ENCODE measurements at regions not wholly inside any gene's neighbourhood (a gene's known extent, or its start where the extent isn't known, plus 50 kb on each side); places are given as distances from the start of the nearest gene placed in this dataset.
"Not testable (repeated sequence)": the region's sequence is repeated elsewhere in the genome, so short reads cannot be mapped to it uniquely, and the experiment has no call there.

DNA sequence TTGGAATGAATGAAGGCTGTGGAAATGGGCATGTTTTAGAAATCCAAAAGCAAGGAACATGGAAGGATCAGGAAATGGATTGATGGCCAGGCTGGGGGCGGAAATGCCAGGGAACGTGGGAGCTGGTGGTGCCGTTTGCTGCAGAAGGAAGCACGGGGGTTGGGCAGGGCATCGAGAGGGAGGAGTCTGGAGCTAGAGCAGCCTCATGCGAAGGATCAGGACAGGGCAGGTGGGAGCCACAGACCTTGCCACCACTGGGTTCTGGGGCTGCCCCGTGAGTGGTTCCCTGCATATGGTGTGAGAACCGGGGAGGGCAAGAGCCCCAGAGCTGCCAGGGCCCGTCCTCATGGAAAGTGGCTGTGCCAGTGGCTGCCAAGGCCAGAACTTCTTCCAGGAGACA, 193.8 kb upstream of the ZNF32 start:
- 18% methylated on average over 9 of the region's 9 CpGs for WGBS (ENCODE audit: missing lambda C conversion rate)
- Histone ChIP-seq H3K27ac (no peak overlapping the region), H3K9me3 (no peaks in the 10 kb centered on the region), H3K4me2 (no peak overlapping the region), H3K4me1 (no peaks in the 10 kb centered on the region), H3K4me3 (no peak overlapping the region)
- ATAC-seq (no peak), FAIRE-seq (no peak), DNase-seq (ENCODE audit: low read depth in 1 of 2, low spot score in 1 of 2) (no peak)
- POLR2A ChIA-PET: no interaction called here
- CTCF ChIA-PET: no interaction called here
- TF ChIP-seq GATA3 (IDR thresholded peaks at IDR 0.05; ENCODE audit: borderline replicate concordance): no peak
- no peak for TF ChIP-seq EHMT2 (IDR thresholded peaks at IDR 0.05; ENCODE audit: low read depth)
- no peak for TF ChIP-seq RNF2 (IDR thresholded peaks at IDR 0.05; ENCODE audit: borderline replicate concordance, low read depth)
- TF ChIP-seq ZFP36 (IDR thresholded peaks at IDR 0.05; ENCODE audit: borderline replicate concordance, partially characterized antibody): no peak
- no peak for TF ChIP-seq ATOH8 (CRISPR knock-in tag; IDR thresholded peaks at IDR 0.05; ENCODE audit: low read depth)
- TF ChIP-seq POLR2AphosphoS2 (conservative IDR thresholded peaks at IDR 0.05; ENCODE audit: low read length): no peak
- TF ChIP-seq RCOR1 (IDR thresholded peaks at IDR 0.05; ENCODE audit: low read depth, low read length): no peak
- TF ChIP-seq, protein P1, sequence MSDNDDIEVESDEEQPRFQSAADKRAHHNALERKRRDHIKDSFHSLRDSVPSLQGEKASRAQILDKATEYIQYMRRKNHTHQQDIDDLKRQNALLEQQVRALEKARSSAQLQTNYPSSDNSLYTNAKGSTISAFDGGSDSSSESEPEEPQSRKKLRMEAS (IDR thresholded peaks at IDR 0.05): no peak
- TF ChIP-seq CBX8 (IDR thresholded peaks at IDR 0.05): no peak
- TF ChIP-seq CEBPB (IDR thresholded peaks at IDR 0.05): no peak
- TF ChIP-seq MAFK (IDR thresholded peaks at IDR 0.05; ENCODE audit: partially characterized antibody): no peak
- no peak for TF ChIP-seq MAZ (IDR thresholded peaks at IDR 0.05; ENCODE audit: borderline replicate concordance, low read depth, low read length)
- no peak for TF ChIP-seq NR3C1 (IDR thresholded peaks at IDR 0.05)

DNA sequence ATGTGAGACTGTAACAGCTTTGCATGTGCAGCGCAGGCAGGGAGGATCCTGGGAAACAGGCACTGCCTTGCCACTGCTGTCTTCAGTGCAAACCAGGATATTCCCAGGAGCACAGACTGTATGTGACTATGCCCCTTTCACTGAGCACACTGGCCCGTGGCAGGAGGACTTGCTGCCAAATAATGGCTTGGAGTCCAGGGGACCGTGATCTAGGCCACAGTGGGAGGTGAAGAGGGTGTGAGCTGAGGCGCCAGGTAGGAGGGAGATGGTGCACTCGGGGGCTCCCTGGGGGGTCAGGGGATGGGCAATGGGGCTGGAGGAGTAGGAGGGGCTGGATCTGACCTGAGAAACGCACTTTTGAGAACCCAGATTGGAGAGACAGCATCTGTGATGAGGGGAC, 193.4 kb upstream of the ZNF32 start:
- DNase-seq (ENCODE audit: low read depth in 1 of 2, low spot score in 1 of 2) (no peak), FAIRE-seq (no peak), ATAC-seq (no peak)
- TF ChIP-seq GATA3 (IDR thresholded peaks at IDR 0.05; ENCODE audit: borderline replicate concordance) (no peak), JUN (IDR thresholded peaks at IDR 0.05) (no peak), ZFP36 (IDR thresholded peaks at IDR 0.05; ENCODE audit: borderline replicate concordance, partially characterized antibody) (no peak), RARB (CRISPR knock-in tag; IDR thresholded peaks at IDR 0.05) (no peak), CBX8 (IDR thresholded peaks at IDR 0.05) (no peak), FOXS1 (CRISPR knock-in tag; IDR thresholded peaks at IDR 0.05) (no peak), RFX5 (IDR thresholded peaks at IDR 0.05) (no peak), NPAS2 (CRISPR knock-in tag; IDR thresholded peaks at IDR 0.05; ENCODE audit: borderline replicate concordance) (no peak), SREBF2 (IDR thresholded peaks at IDR 0.05) (no peak), POLR2AphosphoS2 (conservative IDR thresholded peaks at IDR 0.05; ENCODE audit: low read length) (no peak)
- TF ChIP-seq, protein P2, sequence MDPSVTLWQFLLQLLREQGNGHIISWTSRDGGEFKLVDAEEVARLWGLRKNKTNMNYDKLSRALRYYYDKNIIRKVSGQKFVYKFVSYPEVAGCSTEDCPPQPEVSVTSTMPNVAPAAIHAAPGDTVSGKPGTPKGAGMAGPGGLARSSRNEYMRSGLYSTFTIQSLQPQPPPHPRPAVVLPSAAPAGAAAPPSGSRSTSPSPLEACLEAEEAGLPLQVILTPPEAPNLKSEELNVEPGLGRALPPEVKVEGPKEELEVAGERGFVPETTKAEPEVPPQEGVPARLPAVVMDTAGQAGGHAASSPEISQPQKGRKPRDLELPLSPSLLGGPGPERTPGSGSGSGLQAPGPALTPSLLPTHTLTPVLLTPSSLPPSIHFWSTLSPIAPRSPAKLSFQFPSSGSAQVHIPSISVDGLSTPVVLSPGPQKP (IDR thresholded peaks at IDR 0.05; ENCODE audit: low read depth, low read length): no peak
- TF ChIP-seq, protein P3, sequence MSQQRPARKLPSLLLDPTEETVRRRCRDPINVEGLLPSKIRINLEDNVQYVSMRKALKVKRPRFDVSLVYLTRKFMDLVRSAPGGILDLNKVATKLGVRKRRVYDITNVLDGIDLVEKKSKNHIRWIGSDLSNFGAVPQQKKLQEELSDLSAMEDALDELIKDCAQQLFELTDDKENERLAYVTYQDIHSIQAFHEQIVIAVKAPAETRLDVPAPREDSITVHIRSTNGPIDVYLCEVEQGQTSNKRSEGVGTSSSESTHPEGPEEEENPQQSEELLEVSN (IDR thresholded peaks at IDR 0.05; ENCODE audit: borderline replicate concordance, low read depth): no peak
- 3% methylated on average over 4 of the region's 6 CpGs for WGBS (ENCODE audit: missing lambda C conversion rate)
- no peaks in the 10 kb centered on the region for H3K9me3 ChIP-seq
- CTCF ChIA-PET: interaction anchor here (1.1 kb wide), 1 partner anchor 152 kb away, joined by 3 read pairs; no protein-coding TSS in a partner anchor
- no peaks in the 10 kb centered on the region for H3K4me1 ChIP-seq
- no peak overlapping the region for H3K27ac ChIP-seq
- no peak overlapping the region for H3K4me3 ChIP-seq
- H3K4me2 ChIP-seq: no peak overlapping the region
- POLR2A ChIA-PET: no interaction called here

GRCh38 chr10:43839973-43840372, 191.3 kb upstream of the ZNF32 start:
- ChIA-PET POLR2A (no interaction called here), CTCF (no interaction called here)
- DNase-seq (ENCODE audit: low read depth in 1 of 2, low spot score in 1 of 2) (no peak), ATAC-seq (no peak), FAIRE-seq (no peak)
- Histone ChIP-seq H3K4me3 (no peak overlapping the region), H3K27ac (no peak overlapping the region), H3K4me2 (no peak overlapping the region), H3K9me3 (no peaks in the 10 kb centered on the region), H3K4me1 (no peaks in the 10 kb centered on the region)
- 8% methylated on average over 3 of the region's 3 CpGs for WGBS (ENCODE audit: missing lambda C conversion rate)
- no peak for TF ChIP-seq POLR2A (IDR thresholded peaks at IDR 0.05; ENCODE audit: low read length)
- TF ChIP-seq CEBPB (IDR thresholded peaks at IDR 0.05): no peak

DNA sequence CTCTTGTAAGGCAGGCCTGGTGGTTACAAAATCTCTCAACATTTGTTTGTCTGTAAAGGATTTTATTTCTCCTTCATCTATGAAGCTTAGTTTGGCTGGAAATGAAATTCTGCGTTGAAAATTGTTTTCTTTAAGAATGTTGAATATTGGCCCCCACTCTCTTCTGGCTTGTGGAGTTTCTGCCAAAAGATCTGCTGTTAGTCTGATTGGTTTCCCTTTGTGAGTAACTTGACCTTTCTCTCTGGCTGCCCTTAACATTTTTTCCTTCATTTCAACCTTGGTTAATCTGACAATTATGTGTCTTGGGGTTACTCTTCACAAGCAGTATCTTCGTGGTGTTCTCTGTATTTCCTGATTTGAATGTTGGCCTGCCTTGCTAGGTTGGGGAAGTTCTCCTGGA, 186.1 kb upstream of the ZNF32 start:
- H3K4me2 ChIP-seq; H3K9me3 ChIP-seq; CTCF ChIA-PET; H3K4me1 ChIP-seq; H3K4me3 ChIP-seq; ATAC-seq; H3K27ac ChIP-seq; FAIRE-seq; POLR2A ChIA-PET; DNase-seq (ENCODE audit: low read depth in 1 of 2, low spot score in 1 of 2): not testable (repeated sequence)
- 0% methylated on average over 2 of the region's 2 CpGs for WGBS (ENCODE audit: missing lambda C conversion rate)
